ENCODE measurements at regions not wholly inside any gene's neighbourhood (a gene's known extent, or its start where the extent isn't known, plus 50 kb on each side); places are given as distances from the start of the nearest gene placed in this dataset.

- TF ChIP-seq CTCF (IDR thresholded peaks at IDR 0.05) (no peak), POLR2A (IDR thresholded peaks at IDR 0.05) (no peak)
Observed at GRCh38 chr5:61748121-61748520, 416.1 kb downstream of the ZSWIM6 start.
